GM12892 (cell line): ENCODE measurements at regions not wholly inside any gene's neighbourhood (a gene's known extent, or its start where the extent isn't known, plus 50 kb on each side); places are given as distances from the start of the nearest gene placed in this dataset.

Source experiments
- DNase-seq: peaks from one replicate; pipeline ENCODE4 v3.0.0; 2011; ENCODE audit not compliant: insufficient read length
- FAIRE-seq: peaks from 2 replicates; lab custom pipeline; 2011; peaks lifted over from hg19 to GRCh38; lab: Jason Lieb, UNC
- POLR2A ChIP-seq: IDR thresholded peaks from 2 replicates; pipeline ENCODE4 v1.6.1; 2011; ENCODE audit warnings: low read depth, low read length, control low read depth
- POLR2AphosphoS5 ChIP-seq: IDR thresholded peaks from 2 replicates; pipeline ENCODE4 v1.6.1; 2011; ENCODE audit warnings: low read depth, low read length, control low read depth
- TAF1 ChIP-seq: IDR thresholded peaks from 2 replicates; pipeline ENCODE4 v1.6.1; 2011; ENCODE audit warnings: low read depth, mild to moderate bottlenecking, control low read depth, low read length, borderline replicate concordance

DNA sequence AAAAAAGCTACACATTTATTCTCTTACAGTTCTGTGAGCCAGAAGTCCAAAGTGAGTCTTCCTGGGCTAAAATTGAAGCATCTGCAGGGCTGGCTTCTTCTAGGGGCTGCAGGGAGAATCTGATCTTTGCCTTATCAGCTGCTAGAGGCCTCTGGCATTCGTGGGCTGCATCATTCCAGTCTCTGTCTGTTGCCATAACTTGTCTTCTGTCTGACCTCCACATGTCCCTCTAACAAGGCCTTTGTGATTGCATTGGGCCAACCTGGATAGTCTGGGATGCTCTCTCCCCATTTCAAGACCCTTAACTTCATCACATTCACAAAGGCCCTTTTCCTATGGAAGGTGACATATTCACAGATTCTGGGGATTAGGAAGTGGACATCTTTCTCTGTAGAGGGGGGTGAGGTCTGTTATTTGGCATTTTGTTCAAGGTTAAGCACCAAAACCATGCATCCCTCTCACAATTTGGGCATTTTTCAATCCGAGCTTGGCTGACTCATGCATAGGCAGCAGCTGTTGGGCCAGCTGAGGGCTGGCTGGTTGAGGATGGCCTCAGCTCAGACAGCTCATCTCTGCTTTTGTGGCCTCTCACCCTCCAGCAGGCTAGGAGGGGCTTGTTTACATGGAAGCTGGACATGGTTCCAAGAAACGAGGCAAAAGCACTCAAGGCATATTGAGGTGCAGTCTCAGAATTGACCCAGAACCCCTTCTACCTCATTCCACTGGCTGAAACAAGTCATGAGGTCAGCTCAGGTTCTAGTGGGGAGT, 116.1 kb upstream of the NXT1 start:
- TF ChIP-seq POLR2AphosphoS5 (no peak), TAF1 (no peak), POLR2A (no peak)
- no peak for DNase-seq
- no peak for FAIRE-seq

DNA sequence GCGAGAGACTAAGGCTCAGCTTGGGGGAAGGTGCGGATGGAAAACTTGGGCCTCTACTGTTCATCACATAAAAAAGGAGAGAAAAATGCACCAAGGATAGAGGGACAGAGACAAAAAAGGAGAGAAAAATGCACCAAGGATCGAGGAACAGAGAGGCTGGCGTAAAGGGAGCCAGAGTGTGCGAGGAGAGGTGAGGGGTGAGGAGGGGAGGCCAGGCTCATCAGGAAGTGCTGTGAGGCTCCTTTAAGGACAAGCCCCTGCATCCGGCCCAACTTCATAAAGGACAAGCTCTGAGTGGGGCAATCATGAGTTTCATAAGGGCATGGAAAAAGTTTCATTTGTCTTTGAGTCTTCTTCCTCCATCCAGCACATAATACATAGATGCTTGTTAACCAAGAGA, 117.2 kb upstream of the NXT1 start:
- FAIRE-seq (no peak), DNase-seq (no peak)

DNA sequence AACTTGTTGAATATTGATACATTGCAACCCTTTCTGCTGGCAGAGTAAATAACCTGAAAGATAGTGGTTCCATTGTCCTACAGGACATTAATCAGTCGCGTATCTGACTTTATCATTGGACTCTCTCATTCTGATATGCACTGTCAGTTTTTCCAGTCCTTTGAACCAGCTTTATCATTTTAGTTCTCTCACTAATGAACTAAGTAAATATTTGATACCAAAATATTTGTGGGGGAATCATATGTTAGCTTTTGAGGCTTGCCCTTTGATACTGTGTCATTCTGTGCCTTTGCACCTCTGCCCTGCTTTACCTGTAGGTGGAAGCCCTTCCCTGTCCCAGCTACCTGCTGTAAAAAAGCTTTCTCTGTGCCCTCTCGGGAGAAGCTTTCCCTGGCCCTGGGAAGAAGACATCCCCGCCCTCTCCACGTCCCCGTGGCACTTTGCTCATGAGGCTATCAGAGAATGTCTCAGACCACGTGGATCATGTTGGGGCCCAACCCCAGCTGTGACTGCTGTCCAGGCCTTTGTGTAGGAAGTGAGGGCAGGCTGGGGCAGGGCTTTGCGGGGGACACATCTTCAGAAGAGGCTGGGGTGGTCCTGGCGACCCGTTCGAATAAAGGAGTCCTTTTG, 117.8 kb upstream of the NXT1 start:
- FAIRE-seq (no peak), DNase-seq (no peak)
- TF ChIP-seq POLR2A: no peak
- no peak for TF ChIP-seq POLR2AphosphoS5
- no peak for TF ChIP-seq TAF1

More for the DNA sequence above, 117.2 kb upstream of the NXT1 start:
- TF ChIP-seq POLR2AphosphoS5 (no peak), POLR2A (no peak), TAF1 (no peak)

DNA sequence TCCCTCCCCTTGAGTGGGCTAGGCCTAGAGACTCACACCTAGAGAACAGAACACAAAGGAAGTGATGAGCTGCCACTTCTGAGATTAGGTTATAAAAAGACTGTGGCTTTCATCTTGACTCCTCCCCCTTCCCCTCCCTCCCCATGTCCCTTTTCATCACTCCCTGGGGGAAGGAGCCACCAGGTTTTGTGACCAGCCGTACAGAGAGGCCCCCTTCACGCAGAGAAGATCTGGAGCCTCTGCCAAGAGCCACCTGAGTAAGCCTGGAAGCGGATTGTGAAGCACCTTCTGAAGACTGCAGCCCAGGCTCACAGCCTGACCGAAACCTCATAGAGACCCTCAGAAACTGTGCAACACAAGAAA, 118.4 kb upstream of the NXT1 start:
- FAIRE-seq (no peak), DNase-seq (no peak)
- TF ChIP-seq POLR2AphosphoS5 (no peak), TAF1 (no peak), POLR2A (no peak)

DNA sequence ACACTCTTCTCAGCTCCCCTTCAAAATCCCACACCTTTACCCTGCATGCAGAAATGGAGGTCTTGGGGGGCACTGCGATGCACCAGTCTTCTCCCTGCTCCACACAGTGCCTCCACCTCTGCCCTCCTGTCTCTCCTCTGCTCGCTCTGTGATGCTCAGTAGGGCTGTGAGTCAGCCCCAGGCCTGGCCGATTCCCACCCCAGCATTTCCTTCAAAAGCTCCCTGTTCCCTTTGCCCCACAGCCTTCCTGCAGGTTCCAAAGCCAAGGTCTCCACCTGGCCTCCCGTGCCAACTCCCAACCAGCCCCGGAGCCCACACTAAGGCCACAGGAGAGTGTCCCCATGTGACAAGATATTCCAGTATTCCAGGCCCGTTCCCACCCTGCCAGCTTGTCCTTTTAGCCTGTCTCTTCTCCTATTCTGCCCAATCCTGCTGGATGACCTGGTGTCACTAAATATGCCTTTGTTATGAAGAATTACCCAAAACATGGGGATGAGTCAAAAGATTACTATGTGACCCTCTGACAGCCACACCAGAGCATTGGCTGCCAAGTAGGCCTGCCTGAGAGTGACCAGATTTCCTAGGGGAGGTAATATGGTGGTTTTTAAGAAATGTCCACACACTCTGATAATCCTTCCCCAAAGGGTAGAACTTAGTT, 118.9 kb upstream of the NXT1 start:
- TF ChIP-seq POLR2AphosphoS5 (no peak), TAF1 (no peak), POLR2A (no peak)
- FAIRE-seq: no peak

DNA sequence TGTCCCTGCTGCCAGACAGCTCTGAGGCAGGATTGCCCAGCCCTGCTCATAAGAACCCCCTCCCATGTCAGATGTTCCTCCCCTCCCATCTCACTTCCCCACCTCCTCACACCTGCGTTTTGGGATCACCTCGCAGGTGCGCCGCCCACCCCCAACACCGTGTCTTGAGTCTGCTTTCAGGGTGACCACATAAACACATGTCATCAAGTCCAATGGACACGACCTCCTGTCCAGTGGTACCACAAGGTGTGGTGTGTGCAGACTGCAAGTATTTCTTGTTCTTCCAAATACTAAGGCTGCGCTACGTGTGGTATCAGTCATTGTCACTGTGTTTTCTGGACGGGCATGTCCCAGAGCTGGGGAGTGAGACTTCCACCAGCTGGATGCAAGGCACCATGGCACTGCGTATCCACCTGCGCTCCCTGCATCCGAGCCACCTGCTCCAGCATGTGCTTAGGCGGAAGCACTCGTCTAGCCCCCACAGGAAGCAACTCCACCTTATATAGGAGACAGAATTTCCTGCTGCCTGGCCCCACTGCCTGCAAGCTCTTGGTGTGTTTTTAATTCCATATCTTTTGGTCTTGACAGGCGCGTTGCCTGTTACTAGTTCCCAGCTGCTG, 119.7 kb upstream of the NXT1 start:
- TF ChIP-seq POLR2AphosphoS5: no peak
- no peak for TF ChIP-seq TAF1
- no peak for TF ChIP-seq POLR2A
- no peak for FAIRE-seq
- no peak for DNase-seq

More for the DNA sequence above, 118.9 kb upstream of the NXT1 start:
- no peak for DNase-seq

- FAIRE-seq (no peak), DNase-seq (no peak)
- TF ChIP-seq POLR2A (no peak), POLR2AphosphoS5 (no peak), TAF1 (no peak)
Observed at GRCh38 chr20:23229989-23230388, 120.6 kb upstream of the NXT1 start.

DNA sequence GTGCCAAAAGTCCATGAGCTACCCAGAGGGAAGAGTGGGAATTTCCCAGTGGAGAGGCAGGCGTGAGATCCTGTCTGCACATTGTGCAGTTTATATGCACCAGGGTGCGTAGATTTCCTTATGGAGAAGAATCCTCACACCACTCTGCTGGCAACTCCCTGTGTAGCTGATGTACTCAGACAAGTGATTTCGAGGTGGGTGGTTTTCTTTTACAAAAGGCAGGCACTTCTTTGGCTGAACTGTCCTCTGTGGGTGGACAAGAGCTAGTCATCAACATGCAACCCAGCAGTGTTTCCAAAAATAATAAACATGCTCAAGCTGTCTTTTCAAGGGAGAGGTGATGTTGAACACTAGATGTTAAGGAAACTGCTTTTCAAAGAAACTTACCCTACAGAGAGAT, 121.7 kb upstream of the NXT1 start:
- TF ChIP-seq POLR2A (no peak), TAF1 (no peak), POLR2AphosphoS5 (no peak)
- DNase-seq: no peak
- no peak for FAIRE-seq

DNA sequence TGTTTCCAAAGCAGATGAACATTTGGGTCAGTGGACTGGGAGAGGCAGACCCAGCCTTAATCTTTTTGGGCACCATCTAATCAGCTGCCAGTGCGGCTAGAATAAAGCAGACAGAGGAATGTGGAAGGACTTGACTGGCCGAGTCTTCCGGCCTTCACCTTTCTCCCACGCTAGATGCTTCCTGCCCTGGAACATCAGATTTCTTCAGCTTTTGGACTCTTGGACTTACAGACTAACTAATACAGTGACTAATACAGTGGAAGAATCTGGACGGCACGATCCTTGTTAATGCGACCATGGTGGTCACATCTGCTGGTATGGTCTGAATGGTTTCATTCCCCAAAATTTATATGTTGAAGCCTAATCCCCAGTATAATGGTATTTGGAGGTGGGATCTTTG, 122.6 kb upstream of the NXT1 start:
- FAIRE-seq (no peak), DNase-seq (no peak)
- TF ChIP-seq TAF1: no peak
- TF ChIP-seq POLR2A: no peak
- TF ChIP-seq POLR2AphosphoS5: no peak

- no peak for DNase-seq
- TF ChIP-seq POLR2AphosphoS5 (no peak), TAF1 (no peak), POLR2A (no peak)
- FAIRE-seq: no peak
Observed at GRCh38 chr20:23227274-23227673, 123.3 kb upstream of the NXT1 start.

GRCh38 chr20:23226612-23227265, 123.9 kb upstream of the NXT1 start:
- DNase-seq (no peak), FAIRE-seq (no peak)
- TF ChIP-seq TAF1 (no peak), POLR2A (no peak), POLR2AphosphoS5 (no peak)
